Stimulated activated naive CD8-positive, alpha-beta T cell treated with anti-CD3 and anti-CD28 coated beads, Interleukin-15, amount 100 ng/mL, for 72 hours (primary cell): ENCODE measurements at regions not wholly inside any gene's neighbourhood (a gene's known extent, or its start where the extent isn't known, plus 50 kb on each side); places are given as distances from the start of the nearest gene placed in this dataset.

ENCODE experiments used
- ATAC-seq: fragments of 150-1000 bp; cut with Tn5 transposase; 2 replicates; pipeline ENCODE4 v1.10.0; 2021; ENCODE audit warnings: mild to moderate bottlenecking, moderate library complexity
- DNase-seq, 2 donors: peaks; one replicate each; pipeline ENCODE4 v3.0.0; 2021 to 2022
- H3K27ac Mint-ChIP-seq, 2 donors: one replicate each; pipeline ENCODE4 v1.8.0; 2022; ENCODE audit warnings: mild to moderate bottlenecking in 2 of 2, mixed read lengths in 2 of 2, moderate library complexity in 2 of 2
- H3K27me3 Mint-ChIP-seq: one replicate; pipeline ENCODE4 v1.8.0; 2022; ENCODE audit warnings: mixed read lengths
- H3K4me1 Mint-ChIP-seq: one replicate; pipeline ENCODE4 v1.8.0; 2022; ENCODE audit warnings: mild to moderate bottlenecking, mixed read lengths
- H3K4me3 Mint-ChIP-seq, 2 donors: one replicate each; pipeline ENCODE4 v1.8.0; 2022; ENCODE audit warnings: mild to moderate bottlenecking in 2 of 2, mixed read lengths in 2 of 2, moderate library complexity in 1 of 2
- H3K9me3 Mint-ChIP-seq, 2 donors: one replicate each; pipeline ENCODE4 v1.8.0; 2022; ENCODE audit warnings: mixed read lengths in 2 of 2

DNA sequence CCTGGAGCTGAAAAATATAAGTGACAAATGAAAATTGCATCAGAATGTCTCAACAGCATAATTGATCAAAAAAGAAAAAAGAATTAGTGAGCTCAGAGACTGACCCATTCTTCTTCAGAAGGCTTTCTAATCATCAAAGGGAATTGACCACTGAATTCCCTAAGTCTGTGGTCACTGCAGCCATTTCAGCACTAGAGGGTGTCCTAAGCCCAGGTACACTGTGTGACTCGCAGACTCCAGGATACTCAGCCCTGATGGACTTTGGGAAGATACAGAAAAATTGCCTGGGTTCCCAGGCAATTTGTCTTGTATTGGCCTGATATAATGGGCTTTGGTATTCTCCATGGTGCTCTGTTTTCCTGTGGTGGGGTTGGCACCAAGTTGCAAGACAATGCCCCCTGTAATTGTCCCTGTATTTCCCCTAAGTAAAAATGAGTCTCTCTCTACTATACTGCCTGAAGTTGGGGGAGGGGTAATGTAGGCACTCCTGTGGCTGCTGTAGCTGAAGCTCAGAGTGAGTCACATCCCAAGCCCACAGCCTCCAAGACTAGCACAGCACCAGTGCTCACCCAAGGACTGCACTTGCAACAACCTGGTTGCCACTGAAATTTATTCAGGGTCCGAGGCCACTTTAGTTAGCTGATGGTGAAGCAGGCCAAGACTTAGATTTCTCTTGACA is 256.0 kb upstream of the STAC start:
- H3K27me3 Mint-ChIP-seq = no peaks in the 10 kb centered on the region
- H3K27ac Mint-ChIP-seq = peak overlapping the region in 1 of 2 donors; percentile 53
- ATAC-seq (no peak), DNase-seq (no peak)
- peaks cover 9 to 24% of the 10 kb centered on the region in 2 donors for H3K9me3 Mint-ChIP-seq
- H3K4me3 Mint-ChIP-seq = no peak overlapping the region
- H3K4me1 Mint-ChIP-seq = no peaks in the 10 kb centered on the region

- Mint-ChIP-seq H3K4me1 (no peaks in the 10 kb centered on the region), H3K9me3 (peaks cover 4 to 13% of the 10 kb centered on the region in 2 donors), H3K27ac (no peak overlapping the region), H3K4me3 (no peak overlapping the region), H3K27me3 (no peaks in the 10 kb centered on the region)
- DNase-seq (no peak), ATAC-seq (no peak)
These were observed 248.1 kb upstream of the STAC start for GRCh38 chr3:36132214-36132613.

- no peak for DNase-seq
- Mint-ChIP-seq H3K9me3 (peaks cover 0 to 4% of the 10 kb centered on the region in 2 donors), H3K4me1 (no peaks in the 10 kb centered on the region)
These were observed 244.4 kb upstream of the STAC start for GRCh38 chr3:36135863-36136262.

DNA sequence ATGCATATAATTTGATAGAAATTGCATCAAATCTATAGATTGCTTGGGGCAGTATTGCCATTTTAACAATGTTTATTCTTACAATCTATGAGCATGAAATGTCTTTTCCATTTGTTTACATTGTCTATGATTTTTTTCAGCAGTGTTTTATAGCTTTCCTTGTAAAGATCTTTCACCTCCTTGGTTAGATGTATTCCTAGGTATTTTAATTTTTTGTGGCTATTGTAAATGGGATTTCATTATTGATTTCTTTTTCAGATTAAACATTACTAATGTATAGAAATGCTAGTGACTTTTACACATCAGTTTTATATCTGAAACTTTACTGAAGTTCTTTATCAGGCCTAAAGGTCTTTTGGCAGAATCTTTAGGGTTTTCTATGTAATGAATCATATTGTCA is 237.6 kb upstream of the STAC start:
- H3K4me1 Mint-ChIP-seq = no peaks in the 10 kb centered on the region
- H3K27ac Mint-ChIP-seq = no peak overlapping the region
- no peak for ATAC-seq
- no peaks in the 10 kb centered on the region for H3K27me3 Mint-ChIP-seq
- DNase-seq = no peak
- no peak overlapping the region for H3K4me3 Mint-ChIP-seq
- no peaks in the 10 kb centered on the region for H3K9me3 Mint-ChIP-seq

More at GRCh38 chr3:36135863-36136262, 244.4 kb upstream of the STAC start:
- no peaks in the 10 kb centered on the region for H3K27me3 Mint-ChIP-seq
- no peak overlapping the region for H3K27ac Mint-ChIP-seq
- no peak for ATAC-seq
- H3K4me3 Mint-ChIP-seq = no peak overlapping the region

GRCh38 chr3:36146404-36146803 is 233.9 kb upstream of the STAC start:
- H3K9me3 Mint-ChIP-seq = no peaks in the 10 kb centered on the region
- no peak for ATAC-seq
- no peak for DNase-seq
- peak overlapping the region in 1 of 2 donors; percentile 8 for H3K27ac Mint-ChIP-seq
- H3K4me1 Mint-ChIP-seq = no peaks in the 10 kb centered on the region
- no peak overlapping the region for H3K4me3 Mint-ChIP-seq
- H3K27me3 Mint-ChIP-seq = no peaks in the 10 kb centered on the region

DNA sequence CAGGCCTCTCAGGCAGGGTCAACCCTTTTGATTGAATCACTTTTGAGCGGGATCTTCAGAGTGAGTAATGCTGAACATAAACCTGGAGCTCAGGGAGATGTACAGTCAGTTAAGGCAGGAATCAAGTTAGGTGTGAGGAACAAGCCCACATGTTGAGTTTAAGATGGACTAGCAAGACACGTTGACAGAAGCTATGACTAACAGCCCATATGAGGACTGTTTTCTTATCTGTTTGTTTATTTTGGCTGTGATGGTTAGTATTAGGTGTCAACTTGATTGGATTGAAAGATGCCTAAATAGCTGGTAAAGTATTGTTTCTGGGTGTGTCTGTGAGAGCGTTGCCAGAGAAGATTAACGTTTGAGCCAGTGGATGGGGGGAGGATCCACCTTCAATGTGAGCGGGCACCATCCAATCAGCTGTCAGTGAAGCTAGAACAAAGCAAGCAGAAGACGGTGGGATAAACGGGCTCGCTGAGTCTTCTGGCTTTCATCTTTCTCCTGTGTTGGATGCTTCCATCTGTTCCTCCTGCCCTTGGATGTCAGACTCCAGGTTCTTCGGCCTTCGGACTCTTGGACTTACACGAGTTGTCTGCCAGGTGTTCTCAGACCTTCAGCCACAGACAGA is 232.3 kb upstream of the STAC start:
- DNase-seq = no peak
- H3K9me3 Mint-ChIP-seq = no peaks in the 10 kb centered on the region
- H3K27me3 Mint-ChIP-seq = no peaks in the 10 kb centered on the region
- no peak for ATAC-seq
- H3K27ac Mint-ChIP-seq = no peak overlapping the region
- no peaks in the 10 kb centered on the region for H3K4me1 Mint-ChIP-seq
- no peak overlapping the region for H3K4me3 Mint-ChIP-seq

- H3K9me3 Mint-ChIP-seq = no peaks in the 10 kb centered on the region
- H3K4me1 Mint-ChIP-seq = no peaks in the 10 kb centered on the region
- DNase-seq (no peak), ATAC-seq (no peak)
- no peaks in the 10 kb centered on the region for H3K27me3 Mint-ChIP-seq
- H3K27ac Mint-ChIP-seq = no peak overlapping the region
- H3K4me3 Mint-ChIP-seq = no peak overlapping the region
These were observed 230.8 kb upstream of the STAC start for GRCh38 chr3:36149447-36149865.

- Mint-ChIP-seq H3K4me3 (no peak overlapping the region), H3K9me3 (no peaks in the 10 kb centered on the region), H3K4me1 (no peaks in the 10 kb centered on the region), H3K27ac (no peak overlapping the region), H3K27me3 (no peaks in the 10 kb centered on the region)
- DNase-seq = no peak
- ATAC-seq = no peak
These were observed 224.8 kb upstream of the STAC start for GRCh38 chr3:36155515-36155914.

DNA sequence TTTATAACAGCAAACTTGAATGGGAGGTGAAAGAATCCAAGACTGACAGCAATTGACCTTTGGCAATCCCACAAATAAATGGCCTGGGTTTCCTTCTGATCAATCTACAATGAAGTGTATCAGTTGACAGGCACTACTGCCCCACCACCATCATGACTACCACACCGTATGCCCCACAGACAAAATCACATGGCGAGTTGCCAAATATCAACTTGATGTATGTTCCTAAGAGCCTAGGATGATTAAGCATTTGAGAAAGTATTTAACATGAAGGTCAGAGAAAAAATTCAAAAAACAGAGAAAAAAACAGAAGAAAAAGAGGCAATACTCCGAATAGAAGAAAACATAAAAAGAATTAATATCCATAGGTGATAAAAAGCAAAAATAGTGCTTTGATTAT is 215.9 kb upstream of the STAC start:
- no peaks in the 10 kb centered on the region for H3K27me3 Mint-ChIP-seq
- H3K27ac Mint-ChIP-seq = no peak overlapping the region
- no peak overlapping the region for H3K4me3 Mint-ChIP-seq
- no peaks in the 10 kb centered on the region for H3K4me1 Mint-ChIP-seq
- no peak for DNase-seq
- no peak for ATAC-seq
- peaks cover 0 to 7% of the 10 kb centered on the region in 2 donors for H3K9me3 Mint-ChIP-seq

- no peak for DNase-seq
- H3K27me3 Mint-ChIP-seq = no peaks in the 10 kb centered on the region
- H3K27ac Mint-ChIP-seq = no peak overlapping the region
- H3K4me1 Mint-ChIP-seq = no peaks in the 10 kb centered on the region
- no peak overlapping the region for H3K4me3 Mint-ChIP-seq
- peaks cover 0 to 7% of the 10 kb centered on the region in 2 donors for H3K9me3 Mint-ChIP-seq
- no peak for ATAC-seq
These were observed 214.6 kb upstream of the STAC start for GRCh38 chr3:36165509-36166290.

- no peak overlapping the region for H3K27ac Mint-ChIP-seq
- H3K27me3 Mint-ChIP-seq = no peaks in the 10 kb centered on the region
- peaks cover 0 to 7% of the 10 kb centered on the region in 2 donors for H3K9me3 Mint-ChIP-seq
- ATAC-seq (no peak), DNase-seq (no peak)
- H3K4me3 Mint-ChIP-seq = no peak overlapping the region
- H3K4me1 Mint-ChIP-seq = no peaks in the 10 kb centered on the region
These were observed 213.8 kb upstream of the STAC start for GRCh38 chr3:36166477-36166876.

DNA sequence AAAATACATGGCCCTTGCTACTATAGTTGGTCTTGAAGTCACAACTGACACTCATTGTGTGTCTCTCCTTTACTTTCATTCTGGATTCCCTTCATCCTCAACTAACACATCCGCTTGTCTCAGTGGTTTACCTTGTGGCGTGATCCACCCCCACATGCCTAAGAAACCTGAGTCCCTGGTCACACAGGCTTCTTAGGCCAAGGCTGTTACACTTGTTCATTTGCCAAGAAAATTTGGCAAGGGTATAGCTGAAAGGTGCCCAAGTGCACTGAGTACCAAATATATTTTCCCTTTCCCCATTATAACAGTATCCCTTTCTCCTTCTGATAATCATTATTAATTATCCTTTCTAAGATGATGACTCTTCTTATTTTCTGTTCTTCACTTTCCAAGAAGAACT is 207.6 kb upstream of the STAC start:
- Mint-ChIP-seq H3K4me3 (no peak overlapping the region), H3K9me3 (no peaks in the 10 kb centered on the region), H3K4me1 (no peaks in the 10 kb centered on the region), H3K27ac (no peak overlapping the region), H3K27me3 (no peaks in the 10 kb centered on the region)
- DNase-seq (no peak), ATAC-seq (no peak)

DNA sequence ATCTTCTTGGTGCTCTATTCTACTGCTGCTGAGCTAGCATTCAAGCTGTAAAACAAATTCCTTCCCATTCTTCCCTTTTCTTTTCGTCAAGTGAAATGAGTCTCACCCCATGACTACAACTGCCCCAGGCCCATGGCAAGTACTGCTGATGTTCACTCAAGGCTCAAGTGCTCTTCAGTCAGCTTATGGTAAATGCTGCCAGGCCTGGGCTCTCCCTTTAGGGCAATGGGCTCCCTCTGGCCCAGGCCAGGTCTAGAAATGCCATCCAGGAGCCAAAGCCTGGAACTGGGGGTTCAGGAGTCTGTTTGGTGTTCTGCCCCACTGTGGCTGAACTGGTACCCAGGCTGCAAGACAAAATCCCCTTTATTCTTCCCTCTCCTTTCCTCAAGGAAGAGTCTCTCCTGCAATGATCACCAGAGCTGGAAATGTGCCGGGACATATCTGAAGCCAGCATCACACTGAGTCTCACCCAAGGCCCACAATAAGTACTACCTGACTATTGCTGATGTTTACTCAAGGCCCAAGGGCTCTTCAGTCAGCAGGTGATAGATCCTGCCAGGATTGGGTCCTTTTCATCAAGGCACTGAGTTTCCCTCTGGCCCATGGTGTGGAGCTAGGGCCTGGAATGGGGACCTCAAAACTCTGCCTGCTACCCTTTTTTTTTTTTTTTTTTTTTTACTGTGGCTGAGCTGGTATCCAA is 205.0 kb upstream of the STAC start:
- ATAC-seq (no peak), DNase-seq (no peak)
- Mint-ChIP-seq H3K27ac (no peak overlapping the region), H3K4me3 (no peak overlapping the region), H3K4me1 (no peaks in the 10 kb centered on the region), H3K9me3 (no peaks in the 10 kb centered on the region), H3K27me3 (no peaks in the 10 kb centered on the region)

- H3K27me3 Mint-ChIP-seq = no peaks in the 10 kb centered on the region
- no peak overlapping the region for H3K27ac Mint-ChIP-seq
- ATAC-seq = no peak
- H3K9me3 Mint-ChIP-seq = no peaks in the 10 kb centered on the region
- no peak for DNase-seq
- H3K4me1 Mint-ChIP-seq = no peaks in the 10 kb centered on the region
- no peak overlapping the region for H3K4me3 Mint-ChIP-seq
These were observed 204.3 kb upstream of the STAC start for GRCh38 chr3:36175916-36176461.

GRCh38 chr3:36178018-36178417 is 202.3 kb upstream of the STAC start:
- no peak for ATAC-seq
- no peaks in the 10 kb centered on the region for H3K9me3 Mint-ChIP-seq
- H3K4me3 Mint-ChIP-seq = no peak overlapping the region

More at GRCh38 chr3:36178018-36178417, 202.3 kb upstream of the STAC start:
- Mint-ChIP-seq H3K27me3 (no peaks in the 10 kb centered on the region), H3K4me1 (no peaks in the 10 kb centered on the region), H3K27ac (no peak overlapping the region)
- no peak for DNase-seq
